ENCODE measurements at regions not wholly inside any gene's neighbourhood (a gene's known extent, or its start where the extent isn't known, plus 50 kb on each side); places are given as distances from the start of the nearest gene placed in this dataset.

DNA sequence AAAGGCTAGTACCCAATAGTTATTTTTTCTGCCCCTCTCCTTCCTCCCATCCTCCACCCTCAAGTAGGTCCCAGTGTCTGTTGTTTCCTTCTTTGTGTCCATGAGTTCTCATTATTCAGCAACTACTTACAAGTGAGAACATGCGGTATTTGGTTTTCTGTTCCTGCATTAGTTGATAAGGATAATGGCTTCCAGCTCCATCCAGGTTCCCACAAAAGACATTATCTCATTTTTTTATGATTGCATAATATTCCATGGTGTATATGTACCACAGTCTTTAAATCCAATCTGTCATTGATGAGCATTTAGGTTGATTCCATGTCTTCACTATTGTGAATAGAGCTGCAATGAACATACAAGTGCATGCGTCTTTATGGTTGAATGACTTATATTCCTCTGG is 128.3 kb upstream of the ANKRD55 start:
- no peak for DNase-seq

DNA sequence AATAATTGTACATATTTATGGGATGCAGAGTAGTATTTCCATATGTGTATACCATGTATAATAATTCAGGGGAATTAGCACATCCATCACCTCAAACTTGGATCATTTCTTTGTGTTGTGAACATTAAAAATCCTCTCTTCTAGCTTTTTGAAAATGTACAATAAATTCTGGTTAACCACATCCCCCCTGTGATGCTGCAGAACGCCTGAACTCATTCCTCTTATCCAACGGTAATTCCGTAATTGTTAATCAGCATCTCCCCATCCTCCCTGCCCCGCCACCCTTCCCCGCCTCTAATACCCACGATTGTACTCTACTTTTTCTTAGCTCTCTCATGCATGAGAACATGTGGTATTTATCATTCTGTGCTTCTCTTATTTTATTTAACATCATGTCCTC is 127.7 kb upstream of the ANKRD55 start:
- DNase-seq, result no peak

DNA sequence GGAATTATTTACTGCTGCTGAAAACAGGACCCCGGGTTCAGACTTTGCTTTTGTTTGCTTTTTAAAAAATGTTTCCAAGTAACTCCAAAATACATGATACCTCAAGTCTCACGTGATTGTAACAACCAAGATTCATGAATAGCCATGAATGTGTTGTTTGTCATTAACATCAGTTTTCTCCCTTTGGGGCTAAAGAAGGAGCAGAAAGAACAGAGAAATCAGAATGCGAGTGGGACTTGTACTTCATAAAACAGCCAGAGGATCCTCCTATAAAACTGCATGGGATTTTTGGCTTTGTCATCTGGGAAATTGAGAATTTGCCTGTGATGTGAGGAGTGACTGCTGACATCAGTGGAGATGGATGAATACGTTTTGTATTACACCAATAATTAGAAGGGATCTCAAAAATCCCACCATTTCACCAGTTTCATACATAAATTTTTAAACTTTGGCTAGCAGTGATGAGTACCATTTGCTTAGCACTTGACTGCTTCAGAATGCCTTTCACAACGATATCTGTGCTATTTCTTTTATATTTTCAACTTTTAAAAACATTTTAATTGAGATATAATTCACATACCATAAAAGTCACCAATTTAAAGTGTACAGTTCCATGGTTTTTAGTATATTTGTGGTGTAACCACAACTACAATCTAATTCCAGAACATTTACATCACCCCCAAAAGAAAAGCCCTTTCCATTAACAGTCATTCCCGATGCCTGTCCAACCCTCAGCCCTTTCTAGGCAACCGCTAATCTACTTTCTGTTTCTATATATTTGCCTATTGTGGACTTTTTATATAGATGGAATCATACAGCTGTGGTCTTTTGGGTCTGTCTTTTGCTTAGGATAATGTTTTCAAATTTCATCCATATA is 126.9 kb upstream of the ANKRD55 start:
- DNase-seq, result no peak

DNA sequence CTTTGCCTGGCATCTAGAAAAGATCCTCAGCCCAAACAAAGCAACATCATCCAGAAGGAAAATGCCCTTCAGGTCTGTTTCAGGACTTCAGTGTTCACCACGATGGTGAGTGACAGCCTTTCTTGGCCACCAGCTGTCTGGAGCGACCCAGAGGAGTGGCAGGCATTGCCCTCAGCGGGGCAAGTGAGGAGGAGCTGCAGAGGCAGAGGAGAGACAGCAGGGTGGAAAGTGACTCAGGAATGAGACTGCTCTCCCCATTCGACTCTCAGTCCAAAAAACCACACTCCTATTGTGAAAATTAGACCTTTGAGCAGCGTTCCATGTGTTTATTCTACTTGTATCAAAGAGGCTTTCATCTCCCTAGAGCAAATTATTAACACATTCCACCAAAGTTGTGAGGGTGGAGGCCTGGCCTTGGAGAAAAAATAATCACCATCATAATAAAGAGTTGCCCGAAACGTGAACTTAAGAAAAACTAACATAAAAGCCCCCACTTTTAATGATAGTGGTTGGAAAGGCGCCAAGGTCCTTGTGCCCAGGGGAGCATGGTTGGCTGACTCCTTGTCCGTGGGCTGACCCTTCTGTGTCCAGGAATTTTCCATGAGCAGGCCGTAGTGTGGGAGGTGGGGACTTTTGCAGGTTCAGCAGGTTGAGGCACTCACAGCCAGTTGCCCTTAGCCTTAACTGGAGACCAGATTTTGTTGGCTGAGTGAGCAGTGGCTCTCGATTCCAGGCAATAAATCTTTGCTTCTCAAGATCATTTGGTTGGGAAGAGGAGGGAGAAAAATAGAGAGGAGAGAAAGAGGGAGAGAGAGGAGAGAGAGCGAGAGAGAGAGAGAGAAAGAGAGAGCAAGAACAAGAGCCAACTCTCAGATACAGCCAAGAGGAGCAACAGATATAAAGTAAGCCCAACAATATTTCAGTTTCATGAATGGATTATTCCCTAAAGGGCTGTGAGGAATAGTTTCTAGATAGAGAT is 125.9 kb upstream of the ANKRD55 start:
- peak; percentile 64 for DNase-seq

DNA sequence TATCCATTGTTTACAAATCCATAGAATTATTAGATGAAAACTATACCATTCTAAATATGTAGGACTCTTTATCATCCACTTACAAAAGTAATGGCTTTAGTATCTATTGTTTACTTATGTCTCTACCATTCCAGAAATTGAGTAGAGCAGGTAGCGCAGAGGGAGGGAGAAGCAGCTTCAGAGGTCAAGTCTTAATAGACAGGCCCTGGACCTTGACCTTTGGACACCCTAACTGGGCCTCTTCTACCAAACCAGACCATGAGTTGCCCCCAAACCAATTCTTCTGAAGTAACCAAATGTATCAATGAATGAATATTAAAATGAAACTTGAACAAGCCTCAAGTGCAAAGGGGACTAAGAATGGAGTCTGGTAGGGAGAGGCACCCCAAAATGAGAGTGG is 124.9 kb upstream of the ANKRD55 start:
- DNase-seq, result no peak

DNA sequence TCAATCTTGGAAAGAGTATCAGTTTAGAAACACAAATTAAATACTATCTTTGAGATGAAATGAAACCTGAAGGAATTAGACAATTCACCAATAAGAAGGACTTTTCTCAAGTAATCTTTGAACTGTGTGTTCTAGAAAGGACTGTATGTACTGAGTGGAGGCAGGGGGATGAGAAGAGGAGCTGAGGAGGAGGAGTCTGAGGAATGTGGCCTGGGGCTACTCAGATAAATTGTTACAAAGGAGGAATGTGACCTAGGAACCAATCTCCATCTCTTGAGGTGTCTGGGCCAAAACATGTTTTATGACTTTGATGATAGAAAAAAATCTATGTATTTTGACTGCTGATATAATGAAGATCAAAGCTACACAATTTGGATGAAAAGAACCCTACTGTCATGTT is 124.3 kb upstream of the ANKRD55 start:
- no peak for DNase-seq

DNA sequence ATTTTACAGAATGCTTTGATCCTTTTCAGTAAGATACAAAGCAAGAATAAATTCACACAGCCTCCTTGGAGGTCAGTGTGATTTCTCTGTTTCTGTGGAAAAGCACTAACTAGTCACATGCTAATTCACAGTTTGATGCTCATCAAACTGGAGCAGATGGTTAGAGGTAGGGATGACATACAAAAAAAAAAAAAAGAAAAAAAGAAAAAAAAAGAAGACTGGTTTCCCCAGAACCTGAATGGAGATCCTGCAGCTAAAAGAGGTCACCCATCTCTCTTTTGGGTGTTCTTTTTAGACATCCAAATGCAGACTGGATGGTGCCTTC is 123.7 kb upstream of the ANKRD55 start:
- DNase-seq, result no peak

DNA sequence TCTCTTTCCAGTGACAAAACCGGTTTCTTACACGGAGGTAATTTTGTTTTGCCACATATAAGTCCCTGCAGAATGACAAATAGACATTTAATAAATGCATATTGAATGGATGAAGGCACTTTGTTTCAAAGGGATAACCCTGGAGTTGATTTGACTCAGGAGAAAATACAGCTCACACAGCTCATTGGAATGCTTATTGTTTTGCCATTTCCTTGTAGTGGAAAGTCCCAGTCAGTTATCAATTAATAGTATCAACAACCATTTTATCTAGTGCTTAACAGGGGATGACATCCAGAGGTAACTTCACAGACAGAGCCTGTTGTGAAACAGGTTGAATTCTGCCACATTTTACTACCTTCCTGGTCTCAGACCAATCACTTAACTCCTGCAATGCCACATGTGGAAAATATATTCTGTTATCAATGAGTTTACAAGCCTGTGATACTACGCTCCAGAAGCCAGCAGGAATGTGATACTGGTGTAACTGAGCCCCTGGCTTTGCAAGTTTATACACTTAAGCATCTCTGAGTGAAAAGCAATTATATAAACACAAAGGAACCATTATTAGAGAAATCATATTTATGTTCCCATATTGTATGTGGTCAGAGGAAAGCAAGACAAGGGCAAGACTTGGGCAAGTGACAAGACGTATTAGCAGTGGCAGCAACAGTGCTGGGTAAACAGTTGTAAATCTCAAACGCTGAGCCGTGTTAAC is 123.1 kb upstream of the ANKRD55 start:
- DNase-seq, result no peak

DNA sequence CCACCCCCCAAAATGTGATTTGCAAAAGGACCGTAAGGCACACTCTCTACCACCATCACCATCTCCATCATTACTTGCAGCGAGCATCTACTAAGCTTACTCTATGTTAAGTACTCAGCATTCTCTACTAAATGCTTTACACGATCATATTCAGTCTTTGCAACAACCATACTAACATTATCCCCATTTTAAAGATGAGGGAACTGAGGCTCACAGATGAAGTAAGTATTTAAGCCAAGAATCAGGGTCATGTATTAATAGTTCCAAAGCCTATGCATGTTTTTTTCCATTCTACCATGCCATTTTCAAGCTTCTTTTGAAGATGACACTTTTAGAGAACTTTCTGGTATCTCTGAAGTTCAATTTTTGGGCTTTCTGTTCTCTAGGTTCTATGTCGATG is 121.7 kb upstream of the ANKRD55 start:
- no peak for DNase-seq

DNA sequence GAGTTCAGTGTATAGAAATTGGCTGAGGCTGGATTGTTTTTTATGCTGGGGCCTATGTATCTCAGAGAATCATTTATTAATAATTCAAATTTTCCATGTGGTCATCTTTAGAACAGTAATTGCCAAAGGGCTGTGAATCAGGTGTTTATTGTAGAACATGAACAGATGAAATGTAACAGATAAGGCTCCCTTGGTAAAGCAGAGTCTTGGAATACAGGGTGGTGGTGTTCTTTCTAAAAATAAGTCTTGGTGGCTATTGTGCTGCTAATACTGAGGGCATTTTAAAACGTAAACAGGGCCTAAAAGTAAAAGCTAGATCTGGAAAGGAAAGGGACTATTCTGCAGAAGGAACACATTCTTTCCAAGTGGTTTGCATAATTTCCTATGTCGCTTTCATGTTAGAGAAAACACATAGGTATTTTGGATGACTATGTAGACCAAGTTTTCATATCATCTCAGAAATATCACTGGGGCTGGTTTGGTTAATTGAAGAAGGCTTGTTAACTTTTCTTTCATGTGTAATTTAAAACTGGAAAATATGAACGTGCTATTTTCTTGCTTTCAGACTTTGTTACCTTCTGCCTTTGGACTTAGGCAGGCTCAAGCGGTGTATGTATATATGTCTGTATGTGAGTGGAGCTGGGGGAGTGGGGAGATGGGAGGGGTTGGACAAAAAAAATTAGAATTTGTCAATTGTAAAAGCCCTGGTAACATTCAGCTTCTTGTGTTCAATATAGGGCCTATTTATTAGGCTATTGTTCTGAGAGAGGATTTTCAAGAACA is 119.9 kb upstream of the ANKRD55 start:
- DNase-seq, result no peak

DNA sequence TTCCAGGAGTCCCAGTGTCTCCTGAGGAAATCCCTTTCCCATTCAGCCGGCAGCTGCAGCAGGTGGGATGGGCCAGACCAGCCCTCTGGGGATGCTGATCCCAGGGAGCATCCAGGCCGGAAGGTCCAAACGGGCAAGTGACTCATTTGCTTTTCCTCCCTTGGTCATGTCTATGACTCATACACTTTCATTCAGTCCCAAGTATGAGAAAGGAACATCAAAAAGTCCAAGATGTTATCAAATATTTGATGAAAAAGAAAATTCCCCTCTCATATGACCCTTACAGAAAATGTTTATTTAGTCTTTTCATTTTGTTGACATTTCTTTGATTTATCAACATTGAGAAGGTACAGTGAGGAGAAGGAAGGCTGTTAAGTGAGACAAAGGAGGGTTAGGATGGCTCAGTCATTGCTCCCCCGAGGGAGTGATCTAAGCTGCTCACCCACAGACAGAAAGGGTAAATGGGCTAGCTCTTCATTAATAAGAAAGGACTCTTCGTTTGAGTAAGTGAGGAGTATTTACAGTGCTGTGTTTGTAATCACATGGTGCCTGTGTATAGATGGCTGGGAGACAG is 117.6 kb upstream of the ANKRD55 start:
- no peak for DNase-seq

DNA sequence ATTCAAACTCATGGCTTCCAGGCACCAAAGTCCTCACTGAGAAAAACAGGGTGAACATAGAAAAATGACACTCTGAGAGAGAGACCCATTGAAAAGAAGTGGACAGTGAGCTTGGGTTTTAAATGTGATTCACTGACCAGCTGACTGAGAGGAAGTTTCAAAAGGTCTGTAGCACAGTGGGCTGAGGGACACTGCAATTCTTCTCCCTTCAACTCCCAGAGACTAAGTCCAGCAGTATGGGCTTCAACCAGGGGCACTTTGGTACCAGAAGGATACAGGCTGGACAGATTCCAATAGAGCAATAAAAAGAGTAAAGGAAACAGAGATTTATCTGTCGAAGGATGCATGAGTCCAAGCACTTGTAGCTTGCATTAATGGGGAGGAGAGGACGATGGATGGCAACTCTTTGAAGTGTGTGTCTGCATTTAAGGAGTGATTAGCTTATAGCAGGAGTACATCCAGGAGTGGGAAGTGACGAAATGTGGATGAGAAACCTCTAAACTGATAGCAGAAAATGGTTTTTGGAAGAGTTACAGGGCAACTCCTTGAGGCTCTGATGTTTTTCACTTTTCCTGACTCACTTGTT is 117.0 kb upstream of the ANKRD55 start:
- no peak for DNase-seq

DNA sequence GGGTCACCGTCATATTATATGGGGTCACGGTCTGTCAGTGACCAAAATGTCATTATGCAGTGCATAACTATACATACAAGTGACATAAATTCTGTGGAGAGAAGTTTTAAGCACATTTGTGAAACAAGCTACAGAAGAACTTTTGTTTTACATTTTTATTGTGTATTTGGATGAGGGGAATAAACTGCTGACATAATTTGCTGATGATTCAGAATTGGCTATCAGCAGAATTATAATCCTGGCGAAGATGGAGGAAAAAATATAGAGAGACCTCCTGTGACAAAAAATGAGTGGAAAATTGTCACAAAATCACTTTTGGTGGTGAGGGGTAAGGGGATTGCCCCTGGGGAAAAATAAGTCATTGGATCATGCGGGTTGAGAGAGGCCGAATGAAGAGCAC is 116.3 kb upstream of the ANKRD55 start:
- no peak for DNase-seq

DNA sequence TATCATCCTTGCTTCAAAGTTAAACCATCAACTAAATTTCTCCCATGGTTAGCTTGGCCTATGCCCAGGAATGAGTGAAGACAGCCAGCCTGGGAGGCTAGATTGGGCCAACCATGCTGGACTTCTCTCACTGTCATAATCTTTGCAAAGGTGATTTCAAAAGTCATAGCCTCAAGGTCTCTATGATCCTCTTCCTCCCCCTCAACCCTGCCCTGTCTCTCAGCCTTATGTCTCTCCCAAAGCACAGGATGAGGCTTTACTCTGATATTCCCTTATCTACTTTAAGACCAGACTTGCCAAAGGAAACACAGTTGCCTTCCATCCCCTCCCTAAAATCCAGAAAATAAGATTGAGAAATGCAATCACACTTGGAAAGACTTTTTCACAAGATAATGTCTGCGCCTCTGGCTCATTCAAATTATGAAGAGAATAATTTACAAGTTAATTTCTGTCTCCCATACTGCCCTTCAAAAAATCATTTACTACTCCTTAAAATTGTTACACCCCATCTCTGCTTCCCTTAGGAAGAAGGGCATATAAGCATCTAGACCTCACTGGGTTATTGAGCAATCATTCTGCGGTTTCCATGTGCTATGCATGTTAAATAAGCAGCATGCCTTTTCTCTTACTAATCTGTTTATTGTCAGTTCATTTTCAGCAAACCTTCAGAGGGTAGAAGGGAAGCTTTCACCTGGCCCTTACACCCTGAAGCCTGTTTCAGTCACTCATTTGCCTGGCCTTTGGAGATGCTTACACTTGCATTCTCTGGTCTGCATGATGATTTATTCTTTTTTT is 113.8 kb upstream of the ANKRD55 start:
- no peak for DNase-seq

DNA sequence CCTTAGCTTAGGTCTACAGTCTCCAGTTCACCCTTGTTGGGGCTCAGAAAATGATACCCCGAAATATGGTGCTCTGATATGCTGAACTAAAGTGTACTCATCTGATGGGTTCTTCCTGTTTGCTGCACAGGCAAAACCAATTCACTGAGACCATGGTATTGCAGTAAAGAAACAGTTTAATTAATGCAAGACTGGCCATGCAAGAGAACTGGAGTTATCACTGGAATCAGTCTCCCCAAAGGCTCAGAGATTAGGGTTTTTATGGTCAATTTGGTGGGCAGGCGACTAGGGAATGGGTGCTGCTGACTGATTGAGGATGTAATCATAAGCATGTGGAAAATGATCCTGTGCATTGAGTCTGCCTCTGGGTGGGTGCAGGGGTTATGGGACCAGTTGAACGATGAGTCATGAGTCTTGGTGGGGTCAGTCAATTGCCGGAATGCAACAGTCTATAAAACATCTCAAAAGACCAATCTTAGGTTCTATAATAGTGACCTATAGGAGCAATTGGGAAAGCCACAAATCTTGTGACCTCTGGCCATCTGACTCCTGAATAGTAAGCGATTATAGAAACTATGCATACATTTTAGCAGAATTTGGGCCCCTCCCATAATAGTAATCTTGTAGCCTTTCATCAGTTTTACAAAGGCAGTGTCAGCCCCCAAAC is 113.0 kb upstream of the ANKRD55 start:
- DNase-seq, result no peak

DNA sequence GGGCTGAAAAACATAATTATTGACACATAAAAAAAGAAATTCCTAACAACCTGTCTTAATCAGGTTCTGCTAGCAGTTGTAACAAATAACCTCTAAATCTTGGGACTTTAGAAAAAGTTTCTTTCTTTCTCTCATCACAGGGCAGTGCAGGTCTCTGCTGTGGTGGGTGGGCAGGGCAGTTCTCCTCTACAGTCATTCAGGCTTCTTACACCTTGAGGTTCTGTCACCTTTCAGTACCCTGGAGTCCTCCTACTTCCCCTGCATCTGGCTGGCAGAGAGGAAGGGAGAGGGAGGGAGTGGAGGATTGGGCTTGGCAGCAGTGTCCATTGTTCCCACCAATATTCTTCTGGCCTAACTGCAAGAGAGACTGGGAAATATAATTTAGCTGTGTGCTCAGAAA is 112.2 kb upstream of the ANKRD55 start:
- no peak for DNase-seq

DNA sequence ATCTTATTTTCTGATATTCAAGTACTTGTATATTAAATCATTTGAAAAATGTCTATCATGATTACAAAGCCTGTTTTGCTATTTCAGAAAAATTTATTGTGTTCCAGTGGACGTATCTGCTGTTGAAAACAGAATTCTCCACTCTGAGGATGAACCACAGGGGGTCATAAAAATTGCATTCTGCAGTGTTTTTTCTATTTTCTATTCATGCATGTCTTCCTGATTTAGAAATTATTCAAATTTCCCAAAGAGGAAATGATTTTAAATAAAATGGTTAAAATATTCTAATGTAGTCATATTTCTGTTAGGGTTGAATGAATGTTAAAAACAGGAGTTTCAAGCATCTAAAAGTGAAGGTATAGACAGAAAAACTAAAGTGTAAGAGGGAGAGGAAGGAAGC is 111.5 kb upstream of the ANKRD55 start:
- DNase-seq, result no peak

DNA sequence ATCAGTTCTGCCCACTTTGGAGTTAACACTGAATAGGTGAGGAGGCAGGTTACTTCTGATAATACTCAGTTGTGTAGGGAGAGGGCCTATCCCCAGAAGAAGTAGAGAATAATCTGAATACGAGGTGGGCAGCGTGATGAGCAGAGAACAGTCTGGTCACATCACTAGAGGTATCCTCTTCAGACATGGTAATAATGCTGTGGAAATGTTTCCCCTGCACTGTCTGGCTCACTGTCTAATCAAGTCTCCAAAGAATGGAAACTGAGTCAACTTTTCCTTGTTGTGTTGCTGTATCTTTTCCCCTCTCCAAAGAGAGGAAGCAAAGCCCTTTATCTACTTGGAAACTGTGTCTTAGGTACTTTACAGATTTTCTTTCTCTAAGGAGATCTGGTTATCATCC is 110.9 kb upstream of the ANKRD55 start:
- DNase-seq, result no peak

DNA sequence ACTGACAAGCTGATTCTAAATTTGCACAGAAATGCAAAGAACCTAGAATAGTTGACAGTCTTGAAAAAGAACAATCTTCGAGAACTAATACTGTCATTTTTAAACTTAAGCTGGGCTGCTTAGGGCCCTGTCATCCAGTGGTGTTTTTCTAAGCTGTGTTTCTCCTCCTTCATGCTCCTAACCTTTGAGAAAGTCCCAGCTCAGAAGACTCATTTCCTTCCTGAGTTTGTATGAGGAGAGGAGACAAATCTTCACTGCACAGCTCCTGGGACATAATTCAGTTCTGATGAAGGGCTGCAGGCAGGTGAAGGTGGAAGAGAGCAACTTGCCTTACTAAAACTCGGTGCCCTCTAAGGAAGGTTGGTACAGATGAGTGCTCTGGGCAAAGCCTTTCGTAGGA is 109.5 kb upstream of the ANKRD55 start:
- no peak for DNase-seq

All from left hindlimb (tissue), 1 donor.